ENCODE measurements at regions not wholly inside any gene's neighbourhood (a gene's known extent, or its start where the extent isn't known, plus 50 kb on each side); places are given as distances from the start of the nearest gene placed in this dataset.

DNA sequence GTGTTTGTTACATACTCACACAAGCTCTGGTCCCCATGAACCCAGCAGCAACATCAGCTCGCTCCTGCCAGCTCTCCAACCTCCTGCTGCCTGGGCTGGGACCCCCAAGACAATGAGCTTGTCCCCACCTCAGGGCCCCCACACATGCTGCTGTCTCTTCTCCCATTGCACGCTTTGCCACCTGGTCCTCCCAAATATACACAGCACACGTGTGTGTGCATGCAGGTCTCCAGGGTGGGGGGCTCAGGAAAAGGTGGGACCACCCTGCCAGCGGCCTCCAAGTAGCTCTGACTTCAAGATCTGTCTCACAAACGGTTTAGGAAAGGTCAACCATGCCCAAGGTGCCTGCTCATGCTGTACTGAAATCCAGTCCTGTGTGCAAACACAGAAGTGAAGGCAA lies 68.1 kb upstream of the CCND1 start:
- TF ChIP-seq, protein P1, sequence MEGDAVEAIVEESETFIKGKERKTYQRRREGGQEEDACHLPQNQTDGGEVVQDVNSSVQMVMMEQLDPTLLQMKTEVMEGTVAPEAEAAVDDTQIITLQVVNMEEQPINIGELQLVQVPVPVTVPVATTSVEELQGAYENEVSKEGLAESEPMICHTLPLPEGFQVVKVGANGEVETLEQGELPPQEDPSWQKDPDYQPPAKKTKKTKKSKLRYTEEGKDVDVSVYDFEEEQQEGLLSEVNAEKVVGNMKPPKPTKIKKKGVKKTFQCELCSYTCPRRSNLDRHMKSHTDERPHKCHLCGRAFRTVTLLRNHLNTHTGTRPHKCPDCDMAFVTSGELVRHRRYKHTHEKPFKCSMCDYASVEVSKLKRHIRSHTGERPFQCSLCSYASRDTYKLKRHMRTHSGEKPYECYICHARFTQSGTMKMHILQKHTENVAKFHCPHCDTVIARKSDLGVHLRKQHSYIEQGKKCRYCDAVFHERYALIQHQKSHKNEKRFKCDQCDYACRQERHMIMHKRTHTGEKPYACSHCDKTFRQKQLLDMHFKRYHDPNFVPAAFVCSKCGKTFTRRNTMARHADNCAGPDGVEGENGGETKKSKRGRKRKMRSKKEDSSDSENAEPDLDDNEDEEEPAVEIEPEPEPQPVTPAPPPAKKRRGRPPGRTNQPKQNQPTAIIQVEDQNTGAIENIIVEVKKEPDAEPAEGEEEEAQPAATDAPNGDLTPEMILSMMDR (conservative IDR thresholded peaks at IDR 0.05; ENCODE audit: low read depth in 2 of 2) = no peak
- TF ChIP-seq, protein P2, sequence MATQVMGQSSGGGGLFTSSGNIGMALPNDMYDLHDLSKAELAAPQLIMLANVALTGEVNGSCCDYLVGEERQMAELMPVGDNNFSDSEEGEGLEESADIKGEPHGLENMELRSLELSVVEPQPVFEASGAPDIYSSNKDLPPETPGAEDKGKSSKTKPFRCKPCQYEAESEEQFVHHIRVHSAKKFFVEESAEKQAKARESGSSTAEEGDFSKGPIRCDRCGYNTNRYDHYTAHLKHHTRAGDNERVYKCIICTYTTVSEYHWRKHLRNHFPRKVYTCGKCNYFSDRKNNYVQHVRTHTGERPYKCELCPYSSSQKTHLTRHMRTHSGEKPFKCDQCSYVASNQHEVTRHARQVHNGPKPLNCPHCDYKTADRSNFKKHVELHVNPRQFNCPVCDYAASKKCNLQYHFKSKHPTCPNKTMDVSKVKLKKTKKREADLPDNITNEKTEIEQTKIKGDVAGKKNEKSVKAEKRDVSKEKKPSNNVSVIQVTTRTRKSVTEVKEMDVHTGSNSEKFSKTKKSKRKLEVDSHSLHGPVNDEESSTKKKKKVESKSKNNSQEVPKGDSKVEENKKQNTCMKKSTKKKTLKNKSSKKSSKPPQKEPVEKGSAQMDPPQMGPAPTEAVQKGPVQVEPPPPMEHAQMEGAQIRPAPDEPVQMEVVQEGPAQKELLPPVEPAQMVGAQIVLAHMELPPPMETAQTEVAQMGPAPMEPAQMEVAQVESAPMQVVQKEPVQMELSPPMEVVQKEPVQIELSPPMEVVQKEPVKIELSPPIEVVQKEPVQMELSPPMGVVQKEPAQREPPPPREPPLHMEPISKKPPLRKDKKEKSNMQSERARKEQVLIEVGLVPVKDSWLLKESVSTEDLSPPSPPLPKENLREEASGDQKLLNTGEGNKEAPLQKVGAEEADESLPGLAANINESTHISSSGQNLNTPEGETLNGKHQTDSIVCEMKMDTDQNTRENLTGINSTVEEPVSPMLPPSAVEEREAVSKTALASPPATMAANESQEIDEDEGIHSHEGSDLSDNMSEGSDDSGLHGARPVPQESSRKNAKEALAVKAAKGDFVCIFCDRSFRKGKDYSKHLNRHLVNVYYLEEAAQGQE (IDR thresholded peaks at IDR 0.05; ENCODE audit: unreplicated experiment) = no peak
- TF ChIP-seq EZH2 (IDR thresholded peaks at IDR 0.05; ENCODE audit: low read depth, unreplicated experiment) = no peak
- no peak for TF ChIP-seq EZH2phosphoT487 (IDR thresholded peaks at IDR 0.05; ENCODE audit: unreplicated experiment)
- TF ChIP-seq POLR2AphosphoS5 (IDR thresholded peaks at IDR 0.05; ENCODE audit: low read depth) = no peak
- TF ChIP-seq, protein P3, sequence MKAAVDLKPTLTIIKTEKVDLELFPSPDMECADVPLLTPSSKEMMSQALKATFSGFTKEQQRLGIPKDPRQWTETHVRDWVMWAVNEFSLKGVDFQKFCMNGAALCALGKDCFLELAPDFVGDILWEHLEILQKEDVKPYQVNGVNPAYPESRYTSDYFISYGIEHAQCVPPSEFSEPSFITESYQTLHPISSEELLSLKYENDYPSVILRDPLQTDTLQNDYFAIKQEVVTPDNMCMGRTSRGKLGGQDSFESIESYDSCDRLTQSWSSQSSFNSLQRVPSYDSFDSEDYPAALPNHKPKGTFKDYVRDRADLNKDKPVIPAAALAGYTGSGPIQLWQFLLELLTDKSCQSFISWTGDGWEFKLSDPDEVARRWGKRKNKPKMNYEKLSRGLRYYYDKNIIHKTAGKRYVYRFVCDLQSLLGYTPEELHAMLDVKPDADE (IDR thresholded peaks at IDR 0.05) = no peak
- no peak for TF ChIP-seq CREB1 (CRISPR knock-in tag; IDR thresholded peaks at IDR 0.05; ENCODE audit: low read depth)
